IMR-90 (cell line): ENCODE measurements at regions not wholly inside any gene's neighbourhood (a gene's known extent, or its start where the extent isn't known, plus 50 kb on each side); places are given as distances from the start of the nearest gene placed in this dataset.

Experiments
- ATAC-seq: fragments of 200-7000 bp; cut with Tn5 transposase; 2 replicates; pipeline ENCODE4 v1.9.1; 2020; ENCODE audit warnings: low read depth, mild to moderate bottlenecking, moderate library complexity
- BruUV-seq: library from RNA; stranded (reverse); fragments of 400-500 nt; replicated peaks from 2 replicates; lab custom pipeline; 2021; lab: Mats Ljungman, UMichigan
- CTCF ChIA-PET: fragments of 300-600 bp; formaldehyde crosslinking; extraction: SDS; loops from one replicate; lab custom pipeline; 2021; ENCODE audit warnings: antibody characterized with exemption; lab: Yijun Ruan, JAX
- POLR2A ChIA-PET: fragments of 300-600 bp; sonication (Branson Sonifier 250); formaldehyde crosslinking; loops from one replicate; lab custom pipeline; 2022; ENCODE audit warnings: antibody characterized with exemption; ENCODE audit not compliant: unreplicated experiment; lab: Charles Lee
- DNase-seq: peaks from one replicate; pipeline ENCODE4 v3.0.0; 2013
- H2AFZ ChIP-seq: replicated peaks from 2 replicates; pipeline ENCODE3; 2013; ENCODE audit warnings: low read length, mild to moderate bottlenecking; ENCODE audit not compliant: poor library complexity
- H2AK5ac ChIP-seq: 2 replicates; pipeline ENCODE4 v1.6.1; 2013; ENCODE audit warnings: low read depth, low read length, inconsistent platforms
- H2AK9ac ChIP-seq: replicated peaks from 2 replicates; pipeline ENCODE3; 2013; ENCODE audit warnings: mild to moderate bottlenecking, low read depth, low read length, moderate library complexity; ENCODE audit not compliant: poor library complexity
- H2BK120ac ChIP-seq: 2 replicates; pipeline ENCODE4 v1.6.1; 2013; ENCODE audit warnings: low read depth, low read length, inconsistent platforms
- H2BK15ac ChIP-seq: 3 replicates; pipeline ENCODE4 v1.6.1; 2013; ENCODE audit warnings: low read depth, low read length, inconsistent platforms
- H2BK20ac ChIP-seq: 2 replicates; pipeline ENCODE4 v1.6.1; 2013; ENCODE audit warnings: low read depth, mild to moderate bottlenecking, inconsistent platforms, low read length, moderate library complexity
- H2BK5ac ChIP-seq: 2 replicates; pipeline ENCODE4 v1.6.1; 2013; ENCODE audit warnings: mild to moderate bottlenecking, low read depth, low read length, inconsistent platforms; ENCODE audit not compliant: poor library complexity, severe bottlenecking
- H3K14ac ChIP-seq: replicated peaks from 2 replicates; pipeline ENCODE4 v1.6.1; 2013; ENCODE audit warnings: low read depth, low read length, inconsistent platforms
- H3K18ac ChIP-seq: 2 replicates; pipeline ENCODE4 v1.6.1; 2013; ENCODE audit warnings: low read depth, low read length, control low read depth
- H3K23ac ChIP-seq: 2 replicates; pipeline ENCODE4 v1.6.1; 2013; ENCODE audit warnings: low read depth, low read length, inconsistent platforms
- H3K27ac ChIP-seq: 2 replicates; pipeline ENCODE4 v1.5.1; 2013; ENCODE audit warnings: mild to moderate bottlenecking, control low read depth, low read length; ENCODE audit not compliant: insufficient read depth
- H3K27me3 ChIP-seq: 2 replicates; pipeline ENCODE4 v1.6.1; 2013; ENCODE audit warnings: low read length; ENCODE audit not compliant: control insufficient read depth, insufficient read depth
- H3K36me3 ChIP-seq: 2 replicates; pipeline ENCODE4 v1.6.1; 2013; ENCODE audit warnings: low read length, mixed read lengths; ENCODE audit not compliant: control insufficient read depth, insufficient read depth
- H3K4ac ChIP-seq: 2 replicates; pipeline ENCODE4 v1.6.1; 2013; ENCODE audit warnings: low read depth, low read length, inconsistent platforms
- H3K4me1 ChIP-seq: 2 replicates; pipeline ENCODE4 v1.6.1; 2013; ENCODE audit warnings: low read length, mixed read lengths; ENCODE audit not compliant: control insufficient read depth, insufficient read depth
- H3K4me2 ChIP-seq: 2 replicates; pipeline ENCODE4 v1.6.1; 2013; ENCODE audit warnings: low read depth, mild to moderate bottlenecking, control low read depth, low read length, moderate library complexity
- H3K4me3 ChIP-seq: 2 replicates; pipeline ENCODE4 v1.5.1; 2013; ENCODE audit warnings: low read depth, mild to moderate bottlenecking, control low read depth, low read length, moderate library complexity; ENCODE audit not compliant: insufficient read depth
- H3K56ac ChIP-seq: 2 replicates; pipeline ENCODE4 v1.6.1; 2013; ENCODE audit warnings: low read length, inconsistent platforms; ENCODE audit not compliant: insufficient read depth; ENCODE audit errors: extremely low read depth
- H3K79me1 ChIP-seq, 2 experiments: 2 replicates each; pipeline ENCODE4 v1.6.1; 2013; ENCODE audit warnings: low read length in 2 of 2, inconsistent platforms in 1 of 2, low read depth in 1 of 2
- H3K9ac ChIP-seq: 2 replicates; pipeline ENCODE4 v1.6.1; 2013; ENCODE audit warnings: low read depth, low read length, control low read depth
- H3K9me1 ChIP-seq: 2 replicates; pipeline ENCODE4 v1.6.1; 2013; ENCODE audit warnings: low read length, inconsistent platforms; ENCODE audit not compliant: insufficient read depth
- H3K9me3 ChIP-seq: 2 replicates; pipeline ENCODE4 v1.6.1; 2013; ENCODE audit warnings: low read length; ENCODE audit not compliant: control insufficient read depth, insufficient read depth
- H4K20me1 ChIP-seq: 2 replicates; pipeline ENCODE4 v1.6.1; 2013; ENCODE audit warnings: low read length, inconsistent platforms; ENCODE audit not compliant: insufficient read depth
- H4K5ac ChIP-seq: 2 replicates; pipeline ENCODE4 v1.6.1; 2013; ENCODE audit warnings: mild to moderate bottlenecking, low read depth, low read length, control low read depth
- H4K8ac ChIP-seq, 2 experiments: 2 replicates each; pipeline ENCODE4 v1.6.1; 2013; ENCODE audit warnings: low read depth in 2 of 2, low read length in 2 of 2, control low read depth in 1 of 2, inconsistent platforms in 1 of 2
- H4K91ac ChIP-seq: 2 replicates; pipeline ENCODE4 v1.6.1; 2013; ENCODE audit warnings: low read depth, low read length, inconsistent platforms; ENCODE audit not compliant: insufficient read depth
- CEBPB ChIP-seq: IDR thresholded peaks from 2 replicates; pipeline ENCODE4 v1.6.1; 2012; ENCODE audit warnings: low read depth, low read length, improper control_type of control experiment
- ELK1 ChIP-seq: fragments of 150-350 bp; IDR thresholded peaks from 2 replicates; pipeline ENCODE4 v1.6.1; 2016; ENCODE audit warnings: low read depth, mild to moderate bottlenecking, low read length, moderate library complexity, borderline replicate concordance
- FOS ChIP-seq: fragments of 150-350 bp; IDR thresholded peaks from 2 replicates; pipeline ENCODE4 v1.6.1; 2016; ENCODE audit warnings: low read depth, low read length
- POLR2A ChIP-seq: IDR thresholded peaks from 2 replicates; pipeline ENCODE4 v1.6.1; 2012; ENCODE audit warnings: mild to moderate bottlenecking, low read depth, low read length
- WGBS, 2 experiments: methylation state at CpG; one replicate each; pipeline versions ENCODE4 v1.1.5 to v1.1.7; 2013; ENCODE audit warnings: missing lambda C conversion rate in 2 of 2; ENCODE audit not compliant: insufficient read length in 1 of 2; ENCODE audit errors: extremely low coverage in 2 of 2; 5-methylcytosine and 5-hydroxymethylcytosine counted together
- dilution Hi-C: fragments of 300-500 bp; cut with HindIII; formaldehyde crosslinking; loops from one replicate; pipeline ENCODE4 v1.14.3; 2018; ENCODE audit warnings: low sequenced_read_pairs; ENCODE audit not compliant: unreplicated experiment
- in situ Hi-C: fragments of 300-500 bp; cut with MboI; formaldehyde crosslinking; loops from 3 replicates; pipeline ENCODE4 v1.14.3; 2019; ENCODE audit warnings: low sequenced_read_pairs, inconsistent platforms, mixed read lengths
- intact Hi-C: fragments of 100-400 bp; cut with micrococcal nuclease; formaldehyde crosslinking; loops from 2 replicates; pipeline ENCODE4 v1.10.0; 2022
- TF ChIP-seq, protein P1 (sequence below): conservative IDR thresholded peaks from 2 replicates; pipeline ENCODE4 v1.5.1; 2012; ENCODE audit warnings: mild to moderate bottlenecking, low read depth, low read length, improper control_type of control experiment

GRCh38 chr18:76233876-76234675 lies 261.0 kb downstream of the ZNF516 start:
- H4K8ac ChIP-seq = no peak overlapping the region
- intact Hi-C loops (no loop called here), in situ Hi-C loops (no loop called here), dilution Hi-C loops (no loop called here)
- no peak overlapping the region for H3K4me2 ChIP-seq
- H4K91ac ChIP-seq = no peak overlapping the region
- H3K4me3 ChIP-seq = no peak overlapping the region
- no peaks in the 10 kb centered on the region for H3K27me3 ChIP-seq
- H2AK5ac ChIP-seq = no peak overlapping the region
- H3K14ac ChIP-seq = no peak overlapping the region
- no peak overlapping the region for H3K23ac ChIP-seq
- H2BK20ac ChIP-seq = no peak overlapping the region
- H2BK15ac ChIP-seq = no peak overlapping the region
- no peak for ATAC-seq
- no peak overlapping the region for H3K4ac ChIP-seq
- no CpG with 5 or more reads among the region's 5 CpGs for WGBS, 2 experiments
- H3K36me3 ChIP-seq = no peaks in the 10 kb centered on the region
- H3K9ac ChIP-seq = no peak overlapping the region
- H4K5ac ChIP-seq = no peak overlapping the region
- H3K9me1 ChIP-seq = no peaks in the 10 kb centered on the region
- H2BK120ac ChIP-seq = no peak overlapping the region
- H3K4me1 ChIP-seq = no peaks in the 10 kb centered on the region
- no TSS peak for BruUV-seq
- no peak overlapping the region for H2BK5ac ChIP-seq
- TF ChIP-seq, protein P1, sequence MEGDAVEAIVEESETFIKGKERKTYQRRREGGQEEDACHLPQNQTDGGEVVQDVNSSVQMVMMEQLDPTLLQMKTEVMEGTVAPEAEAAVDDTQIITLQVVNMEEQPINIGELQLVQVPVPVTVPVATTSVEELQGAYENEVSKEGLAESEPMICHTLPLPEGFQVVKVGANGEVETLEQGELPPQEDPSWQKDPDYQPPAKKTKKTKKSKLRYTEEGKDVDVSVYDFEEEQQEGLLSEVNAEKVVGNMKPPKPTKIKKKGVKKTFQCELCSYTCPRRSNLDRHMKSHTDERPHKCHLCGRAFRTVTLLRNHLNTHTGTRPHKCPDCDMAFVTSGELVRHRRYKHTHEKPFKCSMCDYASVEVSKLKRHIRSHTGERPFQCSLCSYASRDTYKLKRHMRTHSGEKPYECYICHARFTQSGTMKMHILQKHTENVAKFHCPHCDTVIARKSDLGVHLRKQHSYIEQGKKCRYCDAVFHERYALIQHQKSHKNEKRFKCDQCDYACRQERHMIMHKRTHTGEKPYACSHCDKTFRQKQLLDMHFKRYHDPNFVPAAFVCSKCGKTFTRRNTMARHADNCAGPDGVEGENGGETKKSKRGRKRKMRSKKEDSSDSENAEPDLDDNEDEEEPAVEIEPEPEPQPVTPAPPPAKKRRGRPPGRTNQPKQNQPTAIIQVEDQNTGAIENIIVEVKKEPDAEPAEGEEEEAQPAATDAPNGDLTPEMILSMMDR = no peak
- TF ChIP-seq ELK1 (no peak), FOS (no peak), POLR2A (no peak), CEBPB (no peak)
- ChIA-PET POLR2A (no interaction called here), CTCF (no interaction called here)
- no peak overlapping the region for H2AK9ac ChIP-seq
- no peak overlapping the region for H3K18ac ChIP-seq
- no peak overlapping the region for H2AFZ ChIP-seq
- no peak overlapping the region for H3K27ac ChIP-seq
- H3K79me1 ChIP-seq = no peaks in the 10 kb centered on the region
- DNase-seq = no peak
- H3K9me3 ChIP-seq = 0 out of 2 replicates have a peak, but pooled peaks cover 2% of the 10 kb centered on the region
- no peak overlapping the region for H3K56ac ChIP-seq
- no peaks in the 10 kb centered on the region for H4K20me1 ChIP-seq
